GM20000 (cell line): ENCODE measurements at regions not wholly inside any gene's neighbourhood (a gene's known extent, or its start where the extent isn't known, plus 50 kb on each side); places are given as distances from the start of the nearest gene placed in this dataset.

Experiments
- DNase-seq: peaks from one replicate; pipeline ENCODE4 v3.0.0; 2012; ENCODE audit warnings: low spot score
- TF ChIP-seq, protein P1 (sequence below): IDR thresholded peaks from 2 replicates; pipeline ENCODE4 v1.5.1; 2012; ENCODE audit warnings: mild to moderate bottlenecking, control low read depth; ENCODE audit errors: extremely low read depth, missing control alignments

DNA sequence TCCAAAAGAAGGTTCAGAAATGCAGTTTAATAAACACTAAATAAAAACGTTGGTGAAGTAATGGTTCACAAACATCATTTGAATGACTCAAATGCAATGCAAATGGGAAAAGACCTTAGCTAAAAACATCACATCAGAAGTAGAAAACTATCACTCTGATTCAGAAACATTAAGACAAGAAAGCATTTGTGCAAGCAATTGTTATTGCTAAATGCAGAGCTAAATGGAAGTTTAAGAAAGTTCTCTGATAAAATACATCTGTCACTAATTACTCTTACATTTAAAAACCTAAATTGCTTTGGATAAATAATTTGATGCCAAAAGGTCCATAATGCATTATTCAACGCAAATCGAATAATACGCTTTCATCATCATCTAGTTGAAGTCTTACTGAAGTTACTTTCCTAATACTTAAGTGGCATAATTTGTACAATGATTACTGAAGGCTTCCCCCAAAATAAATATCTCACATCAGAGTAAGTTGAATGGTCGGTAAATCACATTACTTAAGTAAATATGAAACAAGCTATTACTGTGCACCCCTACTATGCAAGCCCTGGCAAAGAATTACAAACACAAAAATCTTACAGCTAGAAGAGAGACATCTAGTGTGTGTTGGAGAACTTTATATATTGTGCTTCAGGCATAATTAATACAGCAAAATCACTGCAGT, 105.7 kb upstream of the KCTD1 start:
- DNase-seq, result no peak
- TF ChIP-seq, protein P1, sequence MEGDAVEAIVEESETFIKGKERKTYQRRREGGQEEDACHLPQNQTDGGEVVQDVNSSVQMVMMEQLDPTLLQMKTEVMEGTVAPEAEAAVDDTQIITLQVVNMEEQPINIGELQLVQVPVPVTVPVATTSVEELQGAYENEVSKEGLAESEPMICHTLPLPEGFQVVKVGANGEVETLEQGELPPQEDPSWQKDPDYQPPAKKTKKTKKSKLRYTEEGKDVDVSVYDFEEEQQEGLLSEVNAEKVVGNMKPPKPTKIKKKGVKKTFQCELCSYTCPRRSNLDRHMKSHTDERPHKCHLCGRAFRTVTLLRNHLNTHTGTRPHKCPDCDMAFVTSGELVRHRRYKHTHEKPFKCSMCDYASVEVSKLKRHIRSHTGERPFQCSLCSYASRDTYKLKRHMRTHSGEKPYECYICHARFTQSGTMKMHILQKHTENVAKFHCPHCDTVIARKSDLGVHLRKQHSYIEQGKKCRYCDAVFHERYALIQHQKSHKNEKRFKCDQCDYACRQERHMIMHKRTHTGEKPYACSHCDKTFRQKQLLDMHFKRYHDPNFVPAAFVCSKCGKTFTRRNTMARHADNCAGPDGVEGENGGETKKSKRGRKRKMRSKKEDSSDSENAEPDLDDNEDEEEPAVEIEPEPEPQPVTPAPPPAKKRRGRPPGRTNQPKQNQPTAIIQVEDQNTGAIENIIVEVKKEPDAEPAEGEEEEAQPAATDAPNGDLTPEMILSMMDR, result no peak

DNA sequence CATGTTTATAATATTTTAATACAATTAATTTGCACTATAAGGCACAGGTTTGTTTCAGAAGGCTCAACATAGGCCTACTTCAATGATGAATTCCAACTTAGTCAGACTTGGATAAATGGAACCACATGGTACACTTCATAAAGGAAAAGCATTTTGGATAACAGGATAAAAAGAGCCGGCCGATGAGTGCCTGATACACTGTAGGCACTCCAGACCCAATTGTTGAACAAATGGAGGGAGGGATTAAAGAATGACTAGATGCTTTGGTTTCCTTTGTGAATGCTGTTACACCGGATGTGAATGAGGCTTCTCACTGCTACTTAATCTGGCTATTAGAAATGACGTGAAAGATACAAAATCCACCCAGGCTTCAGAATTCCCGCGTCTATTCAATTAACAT, 104.1 kb upstream of the KCTD1 start:
- TF ChIP-seq, protein P1, result no peak
- no peak for DNase-seq

DNA sequence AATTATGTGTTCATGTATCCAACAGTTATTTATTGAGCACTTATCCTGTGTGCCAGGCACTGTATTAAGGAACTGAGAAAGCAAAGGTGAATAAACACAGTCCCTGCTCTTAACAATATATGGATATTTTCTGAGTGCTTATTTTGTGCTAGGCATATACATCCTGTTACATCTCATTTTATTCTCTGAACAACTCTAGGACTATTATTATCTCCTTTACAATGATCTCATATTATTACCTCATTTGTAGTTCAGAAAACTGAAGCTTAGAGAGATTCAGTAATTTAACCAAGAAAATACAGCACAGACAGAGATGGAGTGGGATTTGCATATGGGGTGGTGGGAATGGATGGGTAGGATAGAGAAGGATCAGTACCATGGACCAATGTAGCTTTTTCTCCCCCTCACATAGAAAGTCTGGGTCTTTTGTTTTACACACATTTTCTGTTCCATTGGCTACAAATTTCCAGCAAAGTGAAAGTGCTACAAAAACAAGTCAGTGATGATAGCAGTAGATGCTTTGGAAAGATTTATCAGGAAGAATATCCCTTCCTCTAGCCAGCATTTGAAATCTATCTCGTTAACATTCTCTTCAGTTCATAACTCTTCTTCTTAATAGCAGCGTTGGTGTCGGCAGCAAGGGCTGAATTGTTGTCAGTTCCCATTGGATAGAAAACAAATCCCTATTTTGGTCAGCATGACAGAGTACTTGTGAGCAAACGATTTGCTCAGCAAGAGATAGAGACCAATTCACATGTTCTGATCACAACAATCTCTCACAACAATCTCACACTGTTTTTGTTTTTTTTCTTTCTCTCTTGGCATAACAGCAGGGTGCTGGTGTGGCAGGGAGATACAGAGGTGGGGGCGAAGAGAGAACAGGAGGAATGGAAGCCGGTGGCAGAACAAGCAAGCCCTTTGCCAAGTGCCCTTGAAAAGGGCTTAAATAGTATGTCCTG, 102.2 kb upstream of the KCTD1 start:
- TF ChIP-seq, protein P1, result no peak
- no peak for DNase-seq

DNA sequence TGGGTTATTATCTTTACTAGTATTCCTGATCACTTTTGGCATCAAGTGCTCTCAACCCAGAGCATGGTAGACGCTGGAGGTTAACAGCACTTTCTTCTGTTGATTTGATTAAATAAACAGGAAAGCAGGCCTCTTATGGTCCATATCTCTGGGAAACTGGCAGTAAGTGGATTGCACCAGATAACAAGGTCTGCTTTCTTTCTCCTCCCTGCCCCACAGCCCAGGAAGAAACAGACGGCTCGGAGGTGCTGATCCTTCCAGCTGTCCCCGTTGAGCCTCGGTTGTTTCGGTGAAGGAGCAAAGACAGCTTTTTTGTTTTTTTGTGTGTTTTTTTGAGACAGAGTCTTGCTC, 100.8 kb upstream of the KCTD1 start:
- DNase-seq, result no peak
- TF ChIP-seq, protein P1, result no peak

DNA sequence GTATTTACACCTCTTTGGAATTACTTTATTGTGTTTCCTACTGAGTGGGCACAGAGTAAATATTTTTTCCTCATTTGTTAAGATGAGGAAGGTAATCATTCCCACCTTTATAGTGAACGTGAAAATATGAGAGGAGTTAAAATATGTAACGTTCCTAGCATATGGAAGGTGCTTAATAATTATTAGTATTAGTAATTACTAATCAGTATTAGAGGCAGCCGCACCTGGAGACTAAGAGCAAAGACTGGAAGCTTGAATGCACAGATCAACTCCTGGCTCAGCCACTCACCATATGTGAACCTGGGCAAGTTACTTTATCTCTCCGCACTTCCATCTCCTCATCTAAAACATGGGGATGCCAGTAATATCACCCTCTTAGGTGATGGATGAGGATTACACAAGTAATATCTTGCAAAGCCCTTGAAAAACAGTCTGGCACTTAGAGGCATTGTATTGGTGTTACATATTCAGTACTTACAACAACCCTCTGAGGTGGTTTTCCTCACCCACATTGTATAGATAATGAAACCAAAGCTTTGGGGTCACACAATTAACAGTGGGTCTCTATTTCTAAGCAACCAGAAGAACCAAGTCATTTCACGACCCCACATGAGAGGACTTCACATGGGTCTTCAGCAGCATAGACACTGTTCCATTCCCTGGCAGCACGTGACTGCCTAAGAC, 100.3 kb upstream of the KCTD1 start:
- TF ChIP-seq, protein P1, result no peak
- DNase-seq, result peak; percentile 17

DNA sequence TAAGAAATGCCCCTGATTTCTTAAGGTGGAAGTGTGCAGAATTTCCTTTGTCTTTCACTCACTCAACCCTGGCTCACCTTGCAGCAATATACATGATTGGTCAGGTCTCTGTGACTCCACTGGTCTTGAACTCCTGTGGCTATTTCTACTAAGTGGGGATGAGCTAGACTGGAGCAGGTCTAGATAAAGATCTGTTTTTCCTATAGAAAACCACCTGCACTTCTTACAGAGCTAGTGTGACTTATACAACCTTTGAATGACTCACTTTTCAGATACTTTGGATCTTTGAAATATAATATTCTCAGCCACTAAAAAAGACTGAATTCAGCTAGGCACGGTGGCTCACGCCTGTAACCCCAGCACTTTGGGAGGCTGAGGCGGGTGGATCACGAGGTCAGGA, 98.5 kb upstream of the KCTD1 start:
- DNase-seq, result no peak
- TF ChIP-seq, protein P1, result no peak
